ENCODE measurements at regions not wholly inside any gene's neighbourhood (a gene's known extent, or its start where the extent isn't known, plus 50 kb on each side); places are given as distances from the start of the nearest gene placed in this dataset.

- no TSS peak for BruUV-seq (replicated peaks)
- H3K9me1 ChIP-seq (replicated peaks; ENCODE audit: control insufficient read depth, extremely low read depth, insufficient read depth, low read length): no peaks in the 10 kb centered on the region
- H3K4me1 ChIP-seq (ENCODE audit: control insufficient read depth, extremely low read depth, insufficient read depth, low read length): no peaks in the 10 kb centered on the region
- dilution Hi-C loops (cut with MboI; ENCODE audit: extremely low pct_ligation_motif_present, low sequenced_read_pairs) (no loop called here), intact Hi-C loops (cut with micrococcal nuclease) (no loop called here)
- peaks cover 0 to 5% of the 10 kb centered on the region in 2 experiments for H3K27me3 ChIP-seq (ENCODE audit: control insufficient read depth in 2 of 2, insufficient read depth in 2 of 2, low read length in 2 of 2)
- CTCF ChIA-PET: interaction anchor here (0.7 to 1.5 kb wide), 2 partner anchors 8 to 21 kb away, joined by 3 read pairs; no protein-coding TSS in a partner anchor
- H3K9ac ChIP-seq (replicated peaks; ENCODE audit: extremely low read depth, insufficient read depth, low read length): no peak overlapping the region
- H3K9me3 ChIP-seq (replicated peaks; ENCODE audit: control insufficient read depth, insufficient read depth, low read length): no peaks in the 10 kb centered on the region
- no peak overlapping the region for H3K27ac ChIP-seq (ENCODE audit: insufficient read depth, low read depth, low read length)
- no peak overlapping the region for H3K4me3 ChIP-seq (replicated peaks in 1 of 3; ENCODE audit: insufficient read depth in 1 of 3, low read depth in 1 of 3, low read length in 3 of 3)
- FAIRE-seq (no peak), DNase-seq (ENCODE audit: low read depth, low spot score) (no peak)
- no peak overlapping the region for H3K4me2 ChIP-seq (ENCODE audit: insufficient read depth, low read length)
- no peaks in the 10 kb centered on the region for H3K79me2 ChIP-seq (ENCODE audit: control insufficient read depth, insufficient read depth, low read length)
- no peak overlapping the region for H2AFZ ChIP-seq (ENCODE audit: low read depth, low read length)
- H4K20me1 ChIP-seq (replicated peaks; ENCODE audit: control insufficient read depth, extremely low read depth, insufficient read depth, low read length): no peaks in the 10 kb centered on the region
- H3K36me3 ChIP-seq (ENCODE audit: control insufficient read depth in 2 of 2, extremely low read depth in 1 of 2, insufficient read depth in 2 of 2, low read length in 2 of 2): no peaks in the 10 kb centered on the region
- TF ChIP-seq JUN (IDR thresholded peaks at IDR 0.05; ENCODE audit: borderline replicate concordance, insufficient read depth, insufficient read length, low read depth) (no peak), MYC (IDR thresholded peaks at IDR 0.05; ENCODE audit: low read depth, low read length) (no peak), POLR2AphosphoS5 (IDR thresholded peaks at IDR 0.05; ENCODE audit: insufficient read depth, low read depth, low read length) (no peak), CTCF (IDR thresholded peaks at IDR 0.05; ENCODE audit: extremely low read depth in 1 of 2, insufficient read depth in 1 of 2, low read depth in 1 of 2, low read length in 2 of 2) (no peak), GATA2 (IDR thresholded peaks at IDR 0.05; ENCODE audit: insufficient read depth, insufficient read length, low read depth, low read length) (no peak), FOS (IDR thresholded peaks at IDR 0.05; ENCODE audit: borderline replicate concordance, insufficient read depth, low read length) (no peak), EZH2 (IDR thresholded peaks at IDR 0.05; ENCODE audit: borderline replicate concordance, low read depth, low read length, severe bottlenecking) (no peak), POLR2A (IDR thresholded peaks at IDR 0.05; ENCODE audit: low read depth, low read length) (no peak)
- TF ChIP-seq, protein P1, sequence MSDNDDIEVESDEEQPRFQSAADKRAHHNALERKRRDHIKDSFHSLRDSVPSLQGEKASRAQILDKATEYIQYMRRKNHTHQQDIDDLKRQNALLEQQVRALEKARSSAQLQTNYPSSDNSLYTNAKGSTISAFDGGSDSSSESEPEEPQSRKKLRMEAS (IDR thresholded peaks at IDR 0.05; ENCODE audit: insufficient read depth, insufficient read length): no peak
- POLR2A ChIA-PET: no interaction called here
Observed at GRCh38 chr9:12625844-12626243, 67.3 kb upstream of the TYRP1 start.
